ENCODE measurements at regions not wholly inside any gene's neighbourhood (a gene's known extent, or its start where the extent isn't known, plus 50 kb on each side); places are given as distances from the start of the nearest gene placed in this dataset.
"Not testable (repeated sequence)": the region's sequence is repeated elsewhere in the genome, so short reads cannot be mapped to it uniquely, and the experiment has no call there.

DNA sequence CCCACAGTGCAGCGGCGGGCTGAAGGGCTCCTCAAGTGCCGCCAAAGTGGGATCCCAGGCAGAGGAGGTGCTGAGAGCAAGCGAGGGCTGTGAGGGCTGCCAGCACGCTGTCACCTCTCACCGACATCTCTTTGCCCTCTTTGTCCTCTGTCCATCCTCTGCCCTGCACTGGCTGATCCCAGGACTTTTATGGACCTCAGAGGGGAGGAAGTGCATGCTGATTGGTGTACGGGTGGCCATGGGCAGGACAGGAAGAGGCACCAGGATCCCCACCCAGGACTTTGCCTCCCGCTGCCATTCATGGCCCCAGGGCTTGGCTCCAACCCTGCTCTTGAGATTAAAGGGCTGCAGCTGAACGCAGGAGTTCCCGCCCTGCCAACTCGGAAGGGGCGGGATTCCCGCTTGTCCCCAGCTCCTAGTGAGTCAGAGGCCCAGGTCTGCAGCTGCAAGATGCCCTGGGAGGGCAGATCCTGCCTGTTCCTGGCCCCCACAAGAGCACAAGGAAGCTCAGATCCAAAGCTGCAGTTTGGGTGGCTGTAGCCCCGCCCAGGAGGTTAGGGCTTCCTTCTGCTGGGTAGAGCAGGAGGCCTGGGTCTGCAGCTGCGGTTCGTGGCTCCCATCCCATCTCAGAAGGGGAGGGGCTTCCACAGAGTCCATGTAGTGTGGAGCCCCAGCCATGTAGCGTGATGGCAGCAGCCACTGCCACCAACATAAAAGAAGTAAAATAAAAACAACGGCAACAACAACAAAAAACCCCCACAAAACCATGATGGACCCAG lies 1716.7 kb downstream of the SLITRK1 start:
- Histone ChIP-seq H3K4me3 (no peak overlapping the region), H3K9me3 (no peaks in the 10 kb centered on the region), H3K27me3 (replicated peaks; ENCODE audit: insufficient read depth) (no peaks in the 10 kb centered on the region), H3K4me1 (replicated peaks) (no peaks in the 10 kb centered on the region), H3K27ac (no peak overlapping the region), H3K36me3 (no peaks in the 10 kb centered on the region)
- no peak for DNase-seq (ENCODE audit: low spot score)
- intact Hi-C loops (cut with DNase I) = no loop called here
- TF ChIP-seq CTCF (IDR thresholded peaks at IDR 0.05) (no peak), POLR2A (IDR thresholded peaks at IDR 0.05) (no peak), POLR2AphosphoS5 (IDR thresholded peaks at IDR 0.05) (no peak)
- WGBS = 94% methylated on average over 18 of the region's 18 CpGs

- 98% methylated on average over 31 of the region's 31 CpGs for WGBS
- H3K4me1 ChIP-seq (replicated peaks); H3K36me3 ChIP-seq; H3K27ac ChIP-seq; H3K27me3 ChIP-seq (replicated peaks; ENCODE audit: insufficient read depth); H3K4me3 ChIP-seq; H3K9me3 ChIP-seq; DNase-seq (ENCODE audit: low spot score); intact Hi-C loops (cut with DNase I): not testable (repeated sequence)
Observed at GRCh38 chr13:82164780-82165395, 1717.4 kb downstream of the SLITRK1 start.

DNA sequence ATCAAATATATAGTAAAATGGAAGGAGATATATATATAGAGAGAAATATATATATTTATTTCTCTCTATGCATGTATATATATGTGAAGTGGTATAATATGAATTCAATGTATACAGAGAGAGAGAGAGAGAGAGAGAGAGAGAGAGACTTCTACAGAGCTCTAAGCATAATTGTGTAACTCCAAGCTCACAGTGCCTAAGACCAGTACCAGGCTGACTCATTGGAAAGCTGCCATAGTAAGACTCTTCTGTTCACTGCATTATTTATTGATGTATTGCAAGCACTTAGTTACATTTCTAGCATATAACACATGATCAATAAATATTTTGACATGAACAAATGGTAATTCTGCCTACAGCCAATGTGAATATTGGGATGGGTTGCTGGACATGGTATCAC lies 1734.7 kb downstream of the SLITRK1 start:
- H3K27me3 ChIP-seq (replicated peaks; ENCODE audit: insufficient read depth) = no peaks in the 10 kb centered on the region
- no peak overlapping the region for H3K27ac ChIP-seq
- no peaks in the 10 kb centered on the region for H3K36me3 ChIP-seq
- H3K9me3 ChIP-seq = no peaks in the 10 kb centered on the region
- TF ChIP-seq CTCF (IDR thresholded peaks at IDR 0.05) = no peak
- TF ChIP-seq POLR2A (IDR thresholded peaks at IDR 0.05) = no peak
- TF ChIP-seq POLR2AphosphoS5 (IDR thresholded peaks at IDR 0.05) = no peak
- H3K4me1 ChIP-seq (replicated peaks) = no peaks in the 10 kb centered on the region
- DNase-seq (ENCODE audit: low spot score) = no peak
- no peak overlapping the region for H3K4me3 ChIP-seq
- intact Hi-C loops (cut with DNase I) = no loop called here

DNA sequence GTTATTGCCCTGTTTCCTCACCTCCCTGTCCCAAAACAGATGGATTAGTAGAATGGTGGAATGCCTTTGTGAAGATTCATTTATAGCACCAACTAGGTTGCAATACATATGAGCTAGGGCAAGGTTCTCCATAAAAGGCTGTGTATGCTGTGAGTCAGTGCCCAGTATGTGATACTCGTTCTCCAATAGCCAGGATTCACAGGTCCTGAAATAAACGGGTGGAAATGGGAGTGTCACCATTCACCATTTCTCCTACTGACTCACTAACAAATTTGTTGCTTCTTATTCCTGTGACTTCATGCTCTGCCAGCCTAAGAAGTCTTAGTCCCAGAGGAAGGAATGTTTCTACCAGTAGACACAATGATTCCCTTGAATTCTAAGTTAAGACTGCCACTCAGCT lies 1745.4 kb downstream of the SLITRK1 start:
- H3K27me3 ChIP-seq (replicated peaks; ENCODE audit: insufficient read depth) = no peaks in the 10 kb centered on the region
- no peak overlapping the region for H3K4me3 ChIP-seq
- no peaks in the 10 kb centered on the region for H3K4me1 ChIP-seq (replicated peaks)
- 77% methylated on average over 2 of the region's 2 CpGs for WGBS
- intact Hi-C loops (cut with DNase I) = no loop called here
- TF ChIP-seq CTCF (IDR thresholded peaks at IDR 0.05) = no peak
- no peak for TF ChIP-seq POLR2A (IDR thresholded peaks at IDR 0.05)
- TF ChIP-seq POLR2AphosphoS5 (IDR thresholded peaks at IDR 0.05) = no peak
- no peak for DNase-seq (ENCODE audit: low spot score)
- no peak overlapping the region for H3K27ac ChIP-seq
- no peaks in the 10 kb centered on the region for H3K36me3 ChIP-seq
- H3K9me3 ChIP-seq = no peaks in the 10 kb centered on the region

GRCh38 chr13:82129281-82129680 lies 1753.0 kb downstream of the SLITRK1 start:
- Histone ChIP-seq H3K4me3 (no peak overlapping the region), H3K27ac (no peak overlapping the region), H3K27me3 (replicated peaks; ENCODE audit: insufficient read depth) (no peaks in the 10 kb centered on the region), H3K36me3 (no peaks in the 10 kb centered on the region), H3K4me1 (replicated peaks) (no peaks in the 10 kb centered on the region), H3K9me3 (no peaks in the 10 kb centered on the region)
- WGBS = 13% methylated on average over 1 of the region's 1 CpG
- intact Hi-C loops (cut with DNase I) = no loop called here
- TF ChIP-seq POLR2AphosphoS5 (IDR thresholded peaks at IDR 0.05) (no peak), POLR2A (IDR thresholded peaks at IDR 0.05) (no peak), CTCF (IDR thresholded peaks at IDR 0.05) (no peak)
- no peak for DNase-seq (ENCODE audit: low spot score)
